MG63 (cell line): ENCODE measurements at regions not wholly inside any gene's neighbourhood (a gene's known extent, or its start where the extent isn't known, plus 50 kb on each side); places are given as distances from the start of the nearest gene placed in this dataset.
"Not testable (repeated sequence)": the region's sequence is repeated elsewhere in the genome, so short reads cannot be mapped to it uniquely, and the experiment has no call there.

Source experiments
- DNase-seq: peaks from one replicate; pipeline ENCODE4 v3.0.0-alpha.2; 2020
- H3K27me3 ChIP-seq: fragments of 250-450 bp; sonication (Bioruptor Pico); 2 replicates; pipeline ENCODE4 v1.5.1; 2020; ENCODE audit warnings: mild to moderate bottlenecking, moderate library complexity
- H3K36me3 ChIP-seq: fragments of 250-450 bp; sonication (Bioruptor Pico); 2 replicates; pipeline ENCODE4 v1.5.1; 2020; ENCODE audit warnings: mild to moderate bottlenecking, moderate library complexity
- H3K4me3 ChIP-seq: fragments of 250-450 bp; sonication (Bioruptor Pico); 2 replicates; pipeline ENCODE4 v1.5.1; 2020; ENCODE audit warnings: mild to moderate bottlenecking, moderate library complexity
- H3K9me3 ChIP-seq: fragments of 250-450 bp; sonication (Bioruptor Pico); 2 replicates; pipeline ENCODE4 v1.5.1; 2020; ENCODE audit warnings: mild to moderate bottlenecking, moderate library complexity

- DNase-seq = no peak
- no peaks in the 10 kb centered on the region for H3K9me3 ChIP-seq
- H3K36me3 ChIP-seq = no peaks in the 10 kb centered on the region
- no peak overlapping the region for H3K4me3 ChIP-seq
- H3K27me3 ChIP-seq = no peaks in the 10 kb centered on the region
Measured at GRCh38 chr7:45256775-45257174, 99.2 kb downstream of the RAMP3 start.

GRCh38 chr7:45257284-45257683, 99.7 kb downstream of the RAMP3 start:
- no peaks in the 10 kb centered on the region for H3K9me3 ChIP-seq
- no peaks in the 10 kb centered on the region for H3K27me3 ChIP-seq
- DNase-seq = no peak

GRCh38 chr7:45258533-45259226, 101.1 kb downstream of the RAMP3 start:
- DNase-seq = no peak
- H3K4me3 ChIP-seq = no peak overlapping the region
- no peaks in the 10 kb centered on the region for H3K27me3 ChIP-seq
- no peaks in the 10 kb centered on the region for H3K36me3 ChIP-seq
- H3K9me3 ChIP-seq = no peaks in the 10 kb centered on the region

More at GRCh38 chr7:45257284-45257683, 99.7 kb downstream of the RAMP3 start:
- no peak overlapping the region for H3K4me3 ChIP-seq
- no peaks in the 10 kb centered on the region for H3K36me3 ChIP-seq

- no peak for DNase-seq
- Histone ChIP-seq H3K27me3 (no peaks in the 10 kb centered on the region), H3K36me3 (no peaks in the 10 kb centered on the region), H3K4me3 (no peak overlapping the region), H3K9me3 (no peaks in the 10 kb centered on the region)
Measured at GRCh38 chr7:45259227-45259596, 101.6 kb downstream of the RAMP3 start.

GRCh38 chr7:45259966-45260646, 102.5 kb downstream of the RAMP3 start:
- DNase-seq = peak; percentile 27
- no peaks in the 10 kb centered on the region for H3K27me3 ChIP-seq

GRCh38 chr7:45267262-45267661, 109.7 kb downstream of the RAMP3 start:
- DNase-seq = no peak
- no peaks in the 10 kb centered on the region for H3K9me3 ChIP-seq
- peaks cover 7% of the 10 kb centered on the region; the same call in 1 of the 2 replicates for H3K27me3 ChIP-seq
- H3K4me3 ChIP-seq = no peak overlapping the region
- H3K36me3 ChIP-seq = no peaks in the 10 kb centered on the region

More at GRCh38 chr7:45259966-45260646, 102.5 kb downstream of the RAMP3 start:
- no peaks in the 10 kb centered on the region for H3K9me3 ChIP-seq
- H3K4me3 ChIP-seq = no peak overlapping the region
- H3K36me3 ChIP-seq = no peaks in the 10 kb centered on the region

GRCh38 chr7:45268013-45268412, 110.4 kb downstream of the RAMP3 start:
- no peak for DNase-seq
- Histone ChIP-seq H3K9me3 (no peaks in the 10 kb centered on the region), H3K27me3 (peaks cover 7% of the 10 kb centered on the region; the same call in 1 of the 2 replicates)

GRCh38 chr7:45269192-45269591, 111.6 kb downstream of the RAMP3 start:
- no peaks in the 10 kb centered on the region for H3K9me3 ChIP-seq
- no peak overlapping the region for H3K4me3 ChIP-seq
- peaks cover 7% of the 10 kb centered on the region; the same call in 1 of the 2 replicates for H3K27me3 ChIP-seq
- no peak for DNase-seq
- H3K36me3 ChIP-seq = no peaks in the 10 kb centered on the region

More at GRCh38 chr7:45268013-45268412, 110.4 kb downstream of the RAMP3 start:
- no peak overlapping the region for H3K4me3 ChIP-seq
- no peaks in the 10 kb centered on the region for H3K36me3 ChIP-seq

- Histone ChIP-seq H3K27me3 (peaks cover 20% of the 10 kb centered on the region), H3K9me3 (no peaks in the 10 kb centered on the region), H3K36me3 (no peaks in the 10 kb centered on the region), H3K4me3 (no peak overlapping the region)
- no peak for DNase-seq
Measured at GRCh38 chr7:45278763-45279398, 121.3 kb downstream of the RAMP3 start.

GRCh38 chr7:45289611-45290010, 132.0 kb downstream of the RAMP3 start:
- H3K9me3 ChIP-seq, H3K27me3 ChIP-seq, H3K36me3 ChIP-seq, DNase-seq, H3K4me3 ChIP-seq: not testable (repeated sequence)

GRCh38 chr7:45290880-45291279, 133.3 kb downstream of the RAMP3 start:
- no peaks in the 10 kb centered on the region for H3K9me3 ChIP-seq
- no peak for DNase-seq
- no peak overlapping the region for H3K4me3 ChIP-seq
- no peaks in the 10 kb centered on the region for H3K36me3 ChIP-seq
- H3K27me3 ChIP-seq = no peaks in the 10 kb centered on the region

- no peak for DNase-seq
- H3K4me3 ChIP-seq = no peak overlapping the region
- H3K9me3 ChIP-seq = no peaks in the 10 kb centered on the region
Measured at GRCh38 chr7:45292481-45292880, 134.9 kb downstream of the RAMP3 start.

GRCh38 chr7:45293295-45293942, 135.8 kb downstream of the RAMP3 start:
- no peak for DNase-seq
- H3K9me3 ChIP-seq = no peaks in the 10 kb centered on the region
- no peaks in the 10 kb centered on the region for H3K27me3 ChIP-seq
- no peaks in the 10 kb centered on the region for H3K36me3 ChIP-seq
- H3K4me3 ChIP-seq = no peak overlapping the region

More at GRCh38 chr7:45292481-45292880, 134.9 kb downstream of the RAMP3 start:
- no peaks in the 10 kb centered on the region for H3K27me3 ChIP-seq
- H3K36me3 ChIP-seq = no peaks in the 10 kb centered on the region

- no peaks in the 10 kb centered on the region for H3K9me3 ChIP-seq
- H3K4me3 ChIP-seq = no peak overlapping the region
- DNase-seq = no peak
Measured at GRCh38 chr7:45294559-45294958, 137.0 kb downstream of the RAMP3 start.

GRCh38 chr7:45295222-45295621, 137.6 kb downstream of the RAMP3 start:
- Histone ChIP-seq H3K36me3 (no peaks in the 10 kb centered on the region), H3K27me3 (no peaks in the 10 kb centered on the region; the same call in 1 of the 2 replicates), H3K4me3 (no peak overlapping the region), H3K9me3 (no peaks in the 10 kb centered on the region)
- DNase-seq = no peak

More at GRCh38 chr7:45294559-45294958, 137.0 kb downstream of the RAMP3 start:
- Histone ChIP-seq H3K27me3 (no peaks in the 10 kb centered on the region; the same call in 1 of the 2 replicates), H3K36me3 (no peaks in the 10 kb centered on the region)

GRCh38 chr7:45296748-45297147, 139.2 kb downstream of the RAMP3 start:
- Histone ChIP-seq H3K27me3 (peaks cover 8% of the 10 kb centered on the region; the same call in 1 of the 2 replicates), H3K4me3 (no peak overlapping the region), H3K36me3 (no peaks in the 10 kb centered on the region), H3K9me3 (peaks cover 5% of the 10 kb centered on the region; the same call in 1 of the 2 replicates)
- DNase-seq = no peak
